HUDEP-2 (cell line): ENCODE measurements at regions not wholly inside any gene's neighbourhood (a gene's known extent, or its start where the extent isn't known, plus 50 kb on each side); places are given as distances from the start of the nearest gene placed in this dataset.
"Not testable (repeated sequence)": the region's sequence is repeated elsewhere in the genome, so short reads cannot be mapped to it uniquely, and the experiment has no call there.

Source experiments
- DNase-seq, 76 experiments: peaks; one replicate each; lab custom pipeline; 2025; ENCODE audit not compliant: unreplicated experiment in 76 of 76; lab: John Stamatoyannopoulos, UW

DNA sequence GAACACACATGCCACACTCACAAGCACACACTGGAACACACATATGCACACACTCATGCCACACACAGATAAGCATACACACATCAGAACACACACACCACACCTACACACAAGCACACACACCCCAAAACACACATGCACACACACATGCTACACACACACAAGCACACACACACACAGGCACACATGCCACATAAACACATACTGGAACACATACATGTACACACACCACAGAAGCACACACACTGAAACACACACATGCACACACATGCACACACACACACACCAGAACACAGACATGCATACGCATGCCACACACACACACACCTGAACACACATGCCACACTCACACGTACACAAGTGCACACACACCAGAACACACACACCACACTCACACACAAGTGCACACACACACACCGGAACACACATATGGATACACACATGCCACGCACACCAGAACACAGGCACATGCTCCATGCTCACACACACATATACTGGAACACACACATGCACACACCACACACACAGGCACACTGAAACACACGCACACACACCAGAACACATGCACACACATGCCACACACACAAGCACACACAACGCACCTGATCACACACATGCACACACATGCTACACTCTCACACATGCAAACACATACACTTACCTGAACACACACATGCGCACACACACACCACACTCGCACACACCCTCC, 78.0 kb upstream of the IRX4 start:
- DNase-seq, result no peak

DNA sequence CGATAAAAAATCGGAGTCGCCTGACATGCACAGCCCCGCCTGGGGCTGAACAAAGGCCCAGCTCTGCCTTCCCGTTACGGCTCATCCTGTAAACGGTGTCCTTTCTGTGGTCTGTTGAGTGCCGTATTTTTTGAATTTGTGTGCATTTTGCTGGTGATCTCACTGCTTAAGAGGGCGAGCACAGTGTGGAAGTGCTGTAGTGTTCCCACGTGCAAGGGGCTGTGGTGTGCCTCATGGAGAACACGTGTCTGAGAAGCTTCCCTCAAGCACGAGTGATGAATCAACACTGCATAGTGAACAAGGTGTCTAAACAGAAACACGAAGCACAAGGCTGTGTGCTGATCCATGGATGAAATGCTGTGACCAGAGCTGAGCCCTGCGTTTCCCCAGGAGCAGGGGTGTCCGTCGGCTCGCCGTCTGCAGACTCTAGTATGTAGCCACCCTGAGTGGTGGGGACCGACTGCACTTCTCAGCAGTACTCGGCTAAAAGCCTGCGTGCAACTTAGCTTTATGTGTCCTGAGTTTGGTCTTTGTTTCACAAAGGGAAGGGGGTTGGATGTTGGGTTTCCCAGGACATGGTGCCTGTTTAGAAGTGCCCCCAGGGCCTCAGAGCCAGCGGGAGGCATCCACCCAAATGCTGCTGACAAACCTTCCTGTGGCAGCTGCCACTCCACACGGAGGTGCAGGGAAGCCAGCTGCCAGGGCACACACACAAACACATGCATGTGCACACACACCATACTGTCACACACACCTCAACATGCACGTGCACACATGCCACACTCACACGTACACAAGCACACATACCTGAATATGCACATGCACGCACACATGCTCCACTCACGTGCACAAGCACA, 77.2 kb upstream of the IRX4 start:
- no peak for DNase-seq

GRCh38 chr5:1959231-1959630, 76.5 kb upstream of the IRX4 start:
- DNase-seq, result no peak

DNA sequence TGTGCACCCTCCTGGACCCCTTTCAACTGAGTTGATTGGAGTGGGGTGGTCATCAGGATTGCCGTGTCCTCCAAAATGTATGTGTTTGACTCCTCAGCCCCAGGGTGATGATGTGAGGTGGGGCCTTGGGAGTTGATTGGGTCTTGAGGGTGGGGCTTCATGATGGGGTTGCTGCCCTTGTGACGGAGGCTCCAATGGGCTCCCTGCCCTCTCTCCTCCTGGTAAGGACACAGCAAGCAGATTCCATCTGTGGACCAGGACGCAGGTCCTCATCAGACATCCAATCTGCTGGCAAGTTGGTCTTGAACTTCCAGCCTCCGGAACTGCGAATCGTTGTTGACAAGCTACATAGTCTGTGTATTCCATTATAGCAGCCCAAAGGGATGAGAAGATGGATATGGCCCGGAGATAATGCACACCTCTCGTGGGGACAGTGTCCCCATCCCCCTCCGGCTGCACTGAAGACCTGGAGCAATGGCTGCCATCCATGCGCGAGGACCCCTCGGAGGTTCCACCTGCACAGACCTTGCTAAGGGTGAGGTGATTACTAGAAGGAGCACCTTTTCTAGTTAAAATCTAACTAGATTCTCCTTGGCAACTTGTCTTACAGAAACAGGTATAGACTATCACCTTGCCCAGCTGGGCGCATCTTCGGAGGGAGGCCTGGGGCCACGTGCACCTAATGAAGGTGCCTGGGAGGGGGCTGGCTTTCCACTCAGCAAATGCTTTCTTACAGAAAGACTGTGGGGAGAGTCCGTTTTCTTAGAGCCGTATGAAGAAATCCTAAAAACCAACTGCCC, 75.7 kb upstream of the IRX4 start:
- DNase-seq, result no peak

GRCh38 chr5:1955586-1955985, 72.9 kb upstream of the IRX4 start:
- no peak for DNase-seq

DNA sequence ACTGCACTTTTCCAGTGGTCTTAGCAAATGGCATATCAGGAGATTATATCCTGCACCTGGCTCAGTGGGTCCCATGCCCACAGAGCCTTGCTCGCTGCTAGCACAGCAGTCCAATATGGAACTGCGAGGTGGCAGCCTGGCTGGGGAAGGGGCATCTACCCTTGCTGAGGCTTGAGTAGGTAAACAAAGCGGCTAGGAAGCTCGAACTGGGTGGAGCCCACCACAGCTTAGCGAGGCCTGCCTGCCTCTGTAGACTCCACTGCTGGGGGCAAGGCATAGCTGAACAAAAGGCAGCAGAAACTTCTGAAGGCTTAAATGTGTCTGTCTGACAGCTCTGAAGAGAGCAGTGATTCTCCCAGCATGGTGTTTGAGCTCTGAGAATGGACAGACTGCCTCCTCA, 71.0 kb upstream of the IRX4 start:
- DNase-seq, result not testable (repeated sequence)

DNA sequence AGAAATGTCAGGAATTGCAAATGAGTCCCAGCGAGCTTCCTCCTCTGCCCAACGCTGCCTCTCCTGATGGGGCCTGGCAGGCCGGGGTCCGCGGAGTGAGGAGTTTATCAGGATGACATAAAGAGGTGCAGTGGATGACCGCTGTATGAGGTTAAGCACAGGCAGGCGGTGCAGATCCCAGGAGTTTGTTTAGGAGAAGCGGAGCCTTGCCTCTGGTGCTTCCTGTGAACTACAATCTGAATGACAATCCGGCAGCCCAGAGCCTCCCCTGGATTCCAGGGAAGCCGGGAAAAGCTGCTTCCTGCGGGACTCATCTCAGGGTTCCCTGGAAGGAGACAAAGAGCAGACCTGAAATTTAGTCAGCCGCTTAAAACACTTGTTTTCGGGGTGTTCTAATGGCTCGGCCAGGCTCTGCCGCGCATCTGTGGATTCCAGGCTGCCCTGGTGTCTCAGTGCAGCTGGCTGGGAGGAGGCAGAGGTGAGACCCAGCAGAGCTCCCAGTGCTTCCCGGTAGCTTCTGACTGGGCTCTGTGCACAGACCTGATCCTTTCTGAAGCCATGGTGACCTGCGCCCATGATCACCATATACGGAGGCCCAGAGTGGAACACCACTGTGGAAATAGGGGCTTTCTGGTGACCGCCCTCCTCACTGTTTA, 69.8 kb upstream of the IRX4 start:
- DNase-seq, result no peak

- DNase-seq, result no peak
Measured at GRCh38 chr5:1952021-1952420, 69.3 kb upstream of the IRX4 start.

- no peak for DNase-seq
Measured at GRCh38 chr5:1951165-1951816, 68.6 kb upstream of the IRX4 start.

GRCh38 chr5:1950708-1951103, 68.0 kb upstream of the IRX4 start:
- DNase-seq, result no peak

DNA sequence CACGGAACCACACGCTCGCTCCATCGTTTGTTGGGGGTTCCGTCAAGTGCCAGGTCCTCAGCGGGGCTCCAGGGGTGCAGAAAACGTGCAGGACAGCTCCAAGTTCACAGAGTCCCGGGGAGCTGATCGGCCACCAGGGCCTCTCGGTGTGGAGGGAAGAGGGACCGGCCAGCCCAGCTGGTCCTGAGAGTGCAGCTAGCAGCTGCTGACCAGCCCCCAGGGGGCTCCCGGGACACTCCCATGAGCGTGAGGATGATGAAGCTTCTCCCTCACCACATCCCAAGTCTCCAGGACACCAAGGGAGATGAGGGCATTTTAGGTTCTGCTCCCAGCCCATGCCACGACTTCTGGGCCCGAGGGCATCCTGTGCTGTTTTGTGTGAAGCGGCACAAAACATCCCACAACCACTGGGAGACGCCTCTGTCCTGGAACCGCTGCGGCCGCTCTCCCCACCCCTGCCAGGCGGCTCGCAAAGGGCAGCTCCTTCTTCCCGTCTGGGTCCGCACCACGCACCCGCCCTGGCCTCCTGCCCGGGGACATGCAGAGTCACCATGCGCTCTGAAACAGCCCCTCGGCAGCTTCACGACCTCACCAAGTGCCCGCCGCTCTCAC, 67.5 kb upstream of the IRX4 start:
- no peak for DNase-seq

GRCh38 chr5:1949253-1949652, 66.5 kb upstream of the IRX4 start:
- DNase-seq, result no peak

DNA sequence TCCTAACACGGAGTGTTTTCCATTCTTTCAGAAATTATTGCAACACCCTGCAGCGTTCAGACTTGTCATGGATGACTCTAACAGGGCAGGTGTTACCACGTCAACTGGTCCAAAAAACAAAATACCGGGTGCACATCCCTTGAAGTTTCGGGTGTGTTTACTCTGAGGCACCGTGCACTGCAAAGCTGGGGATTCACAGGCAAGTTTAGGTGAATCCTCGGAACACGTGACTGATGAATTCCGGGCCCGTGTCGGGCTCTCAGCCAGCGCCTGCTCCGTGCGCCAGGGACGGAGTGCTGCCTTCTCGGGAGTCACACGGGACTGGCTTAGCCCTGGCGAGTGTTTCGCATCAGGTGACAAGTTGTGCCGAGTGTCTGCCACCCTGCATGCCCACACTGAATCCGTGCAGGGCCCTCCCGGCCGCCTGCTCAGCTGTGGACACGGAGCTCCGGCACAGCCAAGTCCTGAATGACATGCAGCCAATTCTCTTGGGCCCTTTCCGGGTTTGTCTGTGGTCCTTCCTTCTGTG, 66.0 kb upstream of the IRX4 start:
- DNase-seq, result no peak

DNA sequence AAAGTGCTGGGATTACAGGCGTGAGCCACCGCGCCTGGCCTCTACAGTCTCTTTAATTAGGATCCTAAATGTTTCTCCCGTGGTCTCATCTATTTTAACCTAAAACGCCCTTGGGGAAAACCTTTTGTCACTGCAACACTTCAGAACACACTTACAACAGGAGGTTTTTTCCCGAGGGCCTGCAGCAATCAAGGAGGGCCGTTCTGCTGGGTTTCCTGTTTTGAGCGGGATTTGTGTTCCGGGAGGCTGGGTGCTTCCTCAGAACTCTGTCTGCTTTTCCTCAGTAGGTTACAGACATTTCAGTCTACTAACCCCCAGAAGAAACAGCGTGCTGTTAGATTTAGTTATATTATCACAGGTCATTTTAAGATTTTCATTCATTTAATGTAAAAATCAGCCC, 65.4 kb upstream of the IRX4 start:
- DNase-seq, result no peak

DNA sequence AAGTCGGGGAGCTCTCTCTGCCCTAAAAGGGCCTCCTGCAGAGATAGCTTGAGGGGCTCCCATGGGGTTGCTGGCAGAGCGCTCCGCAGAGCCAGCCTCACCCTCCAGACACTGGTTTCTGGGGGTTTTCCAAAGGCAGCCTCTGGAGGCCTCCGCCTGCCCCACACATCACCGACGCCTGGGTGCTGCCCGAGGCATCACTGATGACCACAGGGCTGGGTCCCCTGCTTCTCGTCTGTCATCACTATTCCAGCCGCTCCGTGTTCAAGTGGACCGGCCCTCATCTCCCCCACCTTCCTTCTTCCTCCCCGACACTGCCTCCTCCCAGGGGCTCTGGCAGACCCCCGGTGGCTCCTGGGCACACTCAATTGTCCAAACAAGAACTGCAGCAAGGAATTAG, 64.1 kb upstream of the IRX4 start:
- no peak for DNase-seq

- no peak for DNase-seq
Measured at GRCh38 chr5:1946122-1946677, 63.5 kb upstream of the IRX4 start.

DNA sequence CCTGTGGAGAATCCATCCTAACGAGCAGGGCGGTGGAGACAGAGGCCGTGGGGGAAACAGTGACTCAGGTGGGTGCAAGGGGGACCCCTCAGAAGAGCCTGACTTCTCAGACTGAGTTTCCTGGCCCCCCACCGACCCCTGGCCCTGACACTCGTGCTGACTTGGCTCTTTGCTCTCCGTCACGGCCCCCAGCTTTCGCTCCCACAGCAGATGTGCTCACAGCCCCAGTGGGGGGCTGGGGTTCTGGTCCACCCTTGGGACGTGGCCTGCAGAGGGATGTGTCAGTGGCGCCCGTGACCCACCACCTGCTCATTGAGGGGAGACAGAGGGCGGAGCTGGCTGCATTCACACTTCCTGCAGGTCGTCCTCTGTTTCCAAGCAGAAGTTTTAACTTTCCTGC, 62.9 kb upstream of the IRX4 start:
- no peak for DNase-seq

DNA sequence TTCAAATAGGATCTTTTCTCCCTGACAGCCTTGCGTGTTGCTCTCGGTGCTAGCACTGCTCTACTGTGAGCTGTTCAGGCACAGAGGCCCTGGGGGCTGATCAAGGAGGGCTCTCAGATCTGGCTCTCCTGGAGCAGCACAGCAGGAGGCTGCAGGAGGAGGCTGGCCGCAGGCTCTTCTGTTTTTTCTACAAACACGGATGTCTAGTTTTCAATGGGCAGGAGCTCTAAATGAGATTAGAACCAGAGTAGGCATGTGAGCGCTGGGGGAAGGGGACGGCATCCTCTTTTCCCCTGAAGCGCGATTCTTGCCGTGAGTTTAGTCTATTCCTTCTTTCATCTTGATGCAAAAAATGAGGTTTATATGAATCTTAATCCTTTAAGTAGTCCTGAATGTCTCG, 61.7 kb upstream of the IRX4 start:
- DNase-seq, result no peak

- DNase-seq, result no peak
Measured at GRCh38 chr5:1943481-1943880, 60.8 kb upstream of the IRX4 start.
